ENCODE measurements at regions not wholly inside any gene's neighbourhood (a gene's known extent, or its start where the extent isn't known, plus 50 kb on each side); places are given as distances from the start of the nearest gene placed in this dataset.

GRCh38 chr2:128623776-128624761 lies 305.4 kb upstream of the HS6ST1 start:
- DNase-seq: no peak

GRCh38 chr2:128624956-128625355 lies 306.3 kb upstream of the HS6ST1 start:
- DNase-seq: no peak

GRCh38 chr2:128625421-128625820 lies 306.8 kb upstream of the HS6ST1 start:
- DNase-seq: no peak

GRCh38 chr2:128625963-128626759 lies 307.5 kb upstream of the HS6ST1 start:
- no peak for DNase-seq

- DNase-seq: no peak
Measured at GRCh38 chr2:128626760-128627511, 308.3 kb upstream of the HS6ST1 start.

GRCh38 chr2:128628206-128628605 lies 309.5 kb upstream of the HS6ST1 start:
- DNase-seq: no peak

GRCh38 chr2:128628996-128629395 lies 310.3 kb upstream of the HS6ST1 start:
- no peak for DNase-seq

GRCh38 chr2:128630974-128631697 lies 312.5 kb upstream of the HS6ST1 start:
- DNase-seq: no peak

- DNase-seq: no peak
Measured at GRCh38 chr2:128631698-128632500, 313.2 kb upstream of the HS6ST1 start.

GRCh38 chr2:128632501-128632800 lies 313.8 kb upstream of the HS6ST1 start:
- no peak for DNase-seq

GRCh38 chr2:128633501-128633900 lies 314.8 kb upstream of the HS6ST1 start:
- no peak for DNase-seq

- DNase-seq: no peak
Measured at GRCh38 chr2:128635361-128635900, 316.8 kb upstream of the HS6ST1 start.

- DNase-seq: no peak
Measured at GRCh38 chr2:128636802-128637147, 318.1 kb upstream of the HS6ST1 start.

GRCh38 chr2:128637481-128638155 lies 318.9 kb upstream of the HS6ST1 start:
- DNase-seq: no peak

- DNase-seq: no peak
Measured at GRCh38 chr2:128638341-128639119, 319.9 kb upstream of the HS6ST1 start.

GRCh38 chr2:128639120-128639477 lies 320.4 kb upstream of the HS6ST1 start:
- no peak for DNase-seq

GRCh38 chr2:128639693-128640092 lies 321.0 kb upstream of the HS6ST1 start:
- no peak for DNase-seq

- no peak for DNase-seq
Measured at GRCh38 chr2:128640166-128640844, 321.6 kb upstream of the HS6ST1 start.

GRCh38 chr2:128640845-128641360 lies 322.2 kb upstream of the HS6ST1 start:
- DNase-seq: no peak

Data from T1000 (cell line).